HT1080 (cell line): ENCODE measurements at regions not wholly inside any gene's neighbourhood (a gene's known extent, or its start where the extent isn't known, plus 50 kb on each side); places are given as distances from the start of the nearest gene placed in this dataset.
A peak's percentile ranks its signal among the peaks of the same experiment; 100 is the strongest.

Source experiments
- DNase-seq: peaks from one replicate; pipeline ENCODE4 v3.0.0-alpha.2; 2015; ENCODE audit warnings: low read depth

GRCh38 chr12:63319936-63320633 is 169.1 kb upstream of the AVPR1A start:
- peak; percentile 40 for DNase-seq

DNA sequence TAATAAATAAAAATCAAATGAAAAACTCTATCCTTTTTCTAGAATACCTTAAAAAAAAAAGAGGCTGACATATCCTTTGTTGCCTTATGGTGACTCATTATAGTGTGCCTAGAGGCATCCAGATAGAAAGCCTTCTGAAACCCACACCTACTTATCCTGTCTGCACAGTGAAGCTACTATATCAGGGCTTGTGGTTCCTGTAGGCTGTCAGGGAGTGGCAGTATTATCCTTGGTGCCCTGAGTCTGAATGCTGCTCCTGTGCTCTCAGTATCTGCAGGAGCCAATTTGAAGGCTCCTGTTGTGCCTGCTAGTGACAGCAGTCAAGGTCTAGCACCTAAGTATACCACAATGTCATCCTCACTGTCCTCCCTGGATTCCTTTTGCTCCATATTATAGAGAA is 168.4 kb upstream of the AVPR1A start:
- DNase-seq, result peak; percentile 76

GRCh38 chr12:63318933-63319332 is 167.9 kb upstream of the AVPR1A start:
- no peak for DNase-seq

DNA sequence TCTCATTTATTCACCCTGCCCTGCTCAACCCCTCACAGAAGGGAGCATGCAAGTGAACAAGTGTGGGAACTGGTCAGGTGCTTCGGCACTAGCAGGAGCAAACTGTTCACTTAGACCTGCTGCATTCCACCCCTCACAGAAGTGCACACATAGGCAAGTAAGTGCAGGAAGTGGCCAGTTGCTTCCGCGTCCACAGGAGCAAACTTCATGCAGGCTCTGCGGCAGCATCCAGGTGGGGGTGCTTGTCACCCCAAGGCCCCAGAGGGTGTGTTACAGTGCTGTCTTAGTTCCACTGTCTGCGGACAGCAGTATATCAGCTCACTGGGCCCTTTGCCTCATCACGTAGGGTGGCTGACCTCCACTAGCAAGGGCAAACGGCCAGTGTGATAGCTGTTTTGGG is 167.3 kb upstream of the AVPR1A start:
- no peak for DNase-seq

GRCh38 chr12:63317880-63318279 is 166.9 kb upstream of the AVPR1A start:
- DNase-seq, result no peak

- DNase-seq, result no peak
These were observed 166.4 kb upstream of the AVPR1A start for GRCh38 chr12:63317286-63317846.

GRCh38 chr12:63313139-63313538 is 162.1 kb upstream of the AVPR1A start:
- no peak for DNase-seq

- DNase-seq, result no peak
These were observed 157.7 kb upstream of the AVPR1A start for GRCh38 chr12:63308671-63309070.

- no peak for DNase-seq
These were observed 156.8 kb upstream of the AVPR1A start for GRCh38 chr12:63307849-63308248.

- DNase-seq, result no peak
These were observed 155.2 kb upstream of the AVPR1A start for GRCh38 chr12:63305901-63306875.

GRCh38 chr12:63304887-63305316 is 153.9 kb upstream of the AVPR1A start:
- no peak for DNase-seq

DNA sequence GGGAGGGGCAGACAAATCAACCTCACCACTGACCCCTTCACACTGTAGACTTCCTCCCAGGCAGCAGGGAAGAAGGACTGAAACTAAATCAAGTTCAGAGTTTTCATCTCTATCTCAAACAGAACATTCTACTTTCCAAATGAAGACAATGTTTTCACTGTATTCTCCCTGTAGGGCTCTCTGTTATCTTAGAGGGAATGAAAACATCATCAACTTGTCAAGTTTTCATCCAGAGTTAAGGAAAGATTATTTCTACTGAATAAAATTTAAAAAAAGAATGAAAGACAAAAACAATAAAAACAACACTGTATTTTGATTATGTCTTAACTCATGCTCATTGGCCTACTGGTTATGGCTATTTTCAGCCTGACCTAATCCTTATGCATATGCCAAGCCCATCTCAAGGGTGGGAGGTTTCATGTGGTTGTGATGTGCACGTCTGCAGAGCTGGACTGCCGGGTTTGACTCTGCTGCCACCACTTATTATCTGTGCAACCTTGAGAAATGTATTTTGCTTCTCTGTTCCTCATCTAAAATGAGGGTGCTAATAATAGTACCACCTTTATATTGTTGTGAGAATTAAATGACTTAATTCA is 152.0 kb upstream of the AVPR1A start:
- DNase-seq, result no peak

GRCh38 chr12:63302269-63302940 is 151.4 kb upstream of the AVPR1A start:
- peak; percentile 23 for DNase-seq

- no peak for DNase-seq
These were observed 150.3 kb upstream of the AVPR1A start for GRCh38 chr12:63301311-63301710.

DNA sequence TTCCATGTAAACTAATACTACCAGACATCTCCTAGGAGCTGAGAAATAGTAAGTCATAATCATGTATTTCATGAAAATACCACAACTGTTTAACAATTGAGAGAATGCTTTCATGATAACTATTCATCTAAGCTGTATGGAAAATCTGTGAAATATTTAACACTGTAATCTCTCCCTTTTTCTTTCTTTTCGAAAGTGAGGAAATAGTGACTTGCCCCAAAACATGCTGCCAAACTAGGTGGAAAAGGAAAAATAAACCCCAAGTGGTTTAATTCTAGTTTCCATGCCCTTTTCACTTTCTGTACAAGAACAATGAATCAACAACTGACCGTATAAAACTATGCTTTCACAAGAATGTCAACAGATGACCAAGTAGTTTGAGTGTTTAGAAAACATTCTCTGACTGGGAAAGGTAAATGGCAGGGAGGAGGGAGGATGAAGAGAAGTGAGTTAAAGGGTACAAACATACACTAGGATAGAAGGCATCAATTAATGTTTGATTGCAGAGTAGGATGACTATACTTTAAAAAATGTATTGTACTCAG is 147.5 kb upstream of the AVPR1A start:
- DNase-seq, result no peak

DNA sequence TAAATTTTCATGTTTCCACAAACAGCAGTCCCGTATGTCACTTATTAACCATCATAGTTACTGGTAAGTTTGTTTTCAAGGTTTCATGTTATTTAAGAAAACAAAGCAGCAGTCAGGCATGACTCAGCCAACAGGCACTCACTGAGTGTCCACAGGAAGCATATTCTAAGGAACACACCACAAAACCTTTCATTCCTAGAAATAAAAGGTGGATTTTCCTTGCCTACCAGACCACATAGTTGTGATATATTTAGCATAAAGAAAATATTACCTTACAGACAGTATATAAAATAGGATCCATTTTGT is 143.3 kb upstream of the AVPR1A start:
- peak; percentile 81 for DNase-seq

DNA sequence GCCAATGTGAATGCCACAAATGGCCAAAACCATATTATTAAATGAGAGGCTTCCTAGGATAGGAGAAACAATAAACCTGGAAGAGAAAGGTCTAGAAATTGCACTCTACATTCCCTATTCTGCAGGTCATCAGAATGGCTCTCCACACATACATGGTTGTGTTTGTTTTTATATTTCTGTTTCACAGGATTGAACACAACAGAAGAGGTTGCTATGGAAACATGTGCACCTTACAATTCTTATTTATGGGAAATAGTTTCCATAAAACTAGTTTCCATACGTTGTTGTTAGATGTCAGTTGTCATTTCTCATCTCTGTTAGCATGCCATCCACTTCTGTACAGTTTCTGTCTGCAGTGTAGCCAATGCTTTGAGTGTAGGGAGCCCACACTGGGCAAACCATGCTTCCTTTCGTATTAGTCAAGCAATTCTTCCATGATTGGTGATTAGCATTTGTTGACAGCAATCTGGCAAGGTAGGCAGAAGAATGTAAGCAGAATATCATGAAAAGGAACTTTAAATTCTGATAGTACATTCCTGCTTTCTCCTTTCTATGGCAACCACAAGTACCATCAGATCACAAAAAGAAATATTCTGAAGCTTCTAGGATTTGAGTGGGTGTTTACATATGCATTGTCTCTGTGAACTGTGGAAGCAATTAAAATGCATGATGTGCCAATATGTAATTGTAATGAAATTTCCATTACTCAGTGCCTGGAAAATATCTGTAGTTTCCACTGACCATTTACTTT is 141.6 kb upstream of the AVPR1A start:
- no peak for DNase-seq

DNA sequence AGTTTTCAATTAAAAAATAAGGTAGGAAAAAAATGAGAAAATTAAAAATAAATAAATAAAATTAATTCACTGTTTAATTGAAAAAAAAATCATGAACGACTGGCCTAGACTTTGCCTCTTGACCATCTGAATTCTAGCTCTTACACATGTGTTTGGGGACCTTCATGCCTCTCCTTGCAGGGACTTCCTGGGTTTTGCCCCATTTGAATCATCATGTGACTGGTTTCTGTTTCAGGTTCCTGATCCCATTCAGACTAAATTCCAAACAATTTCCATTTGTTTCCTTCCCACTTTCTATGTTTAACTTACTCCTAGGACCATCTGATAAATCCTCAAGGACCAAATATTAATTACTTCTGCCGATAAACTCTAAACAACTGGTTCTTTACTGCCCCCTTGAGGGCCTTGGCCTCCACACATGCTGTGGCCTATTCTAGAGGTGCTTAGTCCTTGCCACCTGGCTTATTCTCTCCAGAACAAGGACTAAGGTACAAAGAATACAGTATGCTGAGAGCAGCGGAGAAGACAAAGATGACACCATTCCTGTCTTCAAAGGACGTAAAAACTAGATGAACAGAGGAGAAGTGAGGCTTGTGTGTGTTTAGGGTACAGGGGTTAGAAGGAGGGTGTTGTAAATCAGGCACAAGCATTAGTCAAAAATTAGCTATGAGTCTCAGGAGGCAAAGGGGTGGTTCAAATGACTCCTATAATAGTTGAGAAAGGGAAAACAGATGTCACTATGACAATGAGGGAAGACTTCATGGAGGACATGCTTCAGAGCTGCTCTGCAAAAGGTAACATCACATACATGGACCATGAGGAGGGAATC is 125.8 kb upstream of the AVPR1A start:
- DNase-seq, result peak; percentile 37

DNA sequence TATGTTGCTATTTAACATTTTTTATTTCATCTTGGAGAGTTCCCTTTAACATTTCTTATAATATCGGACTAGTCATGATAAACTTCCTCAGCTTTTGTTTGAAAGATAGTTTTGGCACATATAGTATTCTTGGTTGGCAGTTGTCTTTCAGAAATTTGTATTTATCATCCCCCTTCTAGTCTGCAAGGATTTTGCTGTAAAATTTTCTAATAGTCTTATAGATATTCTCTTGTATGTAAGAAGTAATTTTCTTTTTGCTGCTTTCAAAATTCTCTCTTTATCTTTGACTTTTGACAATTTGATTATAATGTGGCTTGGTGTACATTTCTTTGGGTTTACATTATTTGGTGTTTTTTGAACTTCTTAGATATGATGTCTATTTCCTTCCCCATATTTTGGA is 116.0 kb upstream of the AVPR1A start:
- no peak for DNase-seq
